ENCODE measurements at regions not wholly inside any gene's neighbourhood (a gene's known extent, or its start where the extent isn't known, plus 50 kb on each side); places are given as distances from the start of the nearest gene placed in this dataset.

GRCh38 chr17:72342627-72343527, 222.1 kb downstream of the SOX9 start:
- no peak for DNase-seq

DNA sequence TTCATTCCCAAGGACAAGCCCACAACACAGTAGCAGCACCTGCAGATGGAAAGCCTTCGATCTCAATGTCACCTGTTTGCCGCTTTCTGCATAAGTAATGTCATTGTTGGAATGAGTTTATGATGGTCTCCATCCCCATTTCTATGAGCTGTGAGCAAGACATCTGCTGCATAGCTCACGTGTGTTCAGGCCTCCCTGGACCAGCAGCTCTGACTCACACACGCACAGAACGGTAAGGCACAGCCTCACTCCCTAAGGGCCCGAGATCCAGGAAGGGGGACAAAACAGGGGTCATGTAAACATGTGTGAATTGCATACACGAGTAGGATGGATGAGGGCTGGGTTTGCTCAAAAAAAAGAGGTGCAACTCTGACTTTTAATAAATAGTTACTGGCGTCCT, 223.1 kb downstream of the SOX9 start:
- no peak for DNase-seq

- DNase-seq = no peak
Measured at GRCh38 chr17:72344613-72345012, 223.8 kb downstream of the SOX9 start.

GRCh38 chr17:72345088-72345487, 224.3 kb downstream of the SOX9 start:
- no peak for DNase-seq

DNA sequence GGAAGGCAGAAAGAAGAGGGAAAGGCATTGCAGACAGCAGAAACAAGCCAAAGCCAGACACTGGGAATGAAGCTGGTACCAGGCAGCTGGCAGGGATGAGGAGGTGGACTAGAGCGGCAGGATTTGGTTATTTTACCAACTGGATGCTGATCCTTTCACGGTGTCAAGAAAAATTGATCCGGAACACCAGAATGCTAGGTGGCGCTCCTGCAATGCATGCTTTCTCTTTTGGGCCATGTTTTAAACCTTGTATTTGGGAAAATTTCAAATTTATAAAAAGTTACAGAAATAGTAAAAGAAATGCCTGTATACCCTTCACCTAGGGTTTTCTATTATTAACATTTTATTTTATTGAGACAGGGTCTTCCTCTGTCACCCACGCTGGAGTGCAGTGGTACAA, 224.7 kb downstream of the SOX9 start:
- no peak for DNase-seq

GRCh38 chr17:72346306-72346705, 225.5 kb downstream of the SOX9 start:
- DNase-seq = no peak

GRCh38 chr17:72349011-72349410, 228.2 kb downstream of the SOX9 start:
- DNase-seq = no peak

DNA sequence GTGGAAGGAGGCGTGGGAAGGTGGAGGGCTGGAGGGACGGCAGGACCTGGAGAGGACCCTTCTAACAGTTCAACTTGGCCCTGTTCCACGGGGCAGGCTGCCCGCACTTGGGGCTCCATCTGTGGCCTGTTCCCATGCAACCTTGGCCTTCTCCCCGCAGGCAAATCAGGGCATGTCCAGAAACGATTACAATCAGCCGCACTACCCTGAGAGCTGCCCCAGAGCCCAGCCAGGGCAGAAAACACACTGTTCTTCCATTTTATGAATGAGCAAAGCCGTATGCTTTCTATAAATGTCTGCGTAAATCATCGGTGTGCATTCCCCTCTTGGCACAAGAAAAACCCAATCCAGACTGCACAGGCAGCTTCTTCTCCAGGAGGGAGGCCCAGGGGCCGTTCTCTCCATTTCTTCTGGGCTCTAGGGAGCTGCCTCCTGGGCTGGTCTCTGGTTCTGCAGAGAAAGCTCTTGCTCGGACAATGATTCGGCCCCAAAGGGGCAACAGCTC, 228.7 kb downstream of the SOX9 start:
- DNase-seq = no peak

DNA sequence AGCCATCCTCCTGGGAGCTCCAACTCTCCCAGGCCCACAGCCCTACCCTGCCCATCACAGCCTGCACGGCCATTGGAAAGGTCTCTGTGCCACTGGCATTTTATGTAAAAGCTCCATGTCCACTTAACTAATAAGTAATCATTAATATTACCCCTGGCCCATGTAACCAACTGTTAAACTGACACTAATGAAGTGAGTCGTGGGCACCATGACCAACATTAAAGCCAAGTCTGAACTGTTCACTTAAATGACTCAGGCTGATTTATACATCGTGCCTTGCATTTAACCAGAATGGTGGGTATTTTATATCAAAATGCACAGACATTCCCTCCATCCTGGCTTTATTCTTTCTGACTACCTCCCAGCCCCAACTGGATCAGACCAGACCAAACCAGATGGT, 229.3 kb downstream of the SOX9 start:
- no peak for DNase-seq

- DNase-seq = no peak
Measured at GRCh38 chr17:72351365-72351764, 230.5 kb downstream of the SOX9 start.

DNA sequence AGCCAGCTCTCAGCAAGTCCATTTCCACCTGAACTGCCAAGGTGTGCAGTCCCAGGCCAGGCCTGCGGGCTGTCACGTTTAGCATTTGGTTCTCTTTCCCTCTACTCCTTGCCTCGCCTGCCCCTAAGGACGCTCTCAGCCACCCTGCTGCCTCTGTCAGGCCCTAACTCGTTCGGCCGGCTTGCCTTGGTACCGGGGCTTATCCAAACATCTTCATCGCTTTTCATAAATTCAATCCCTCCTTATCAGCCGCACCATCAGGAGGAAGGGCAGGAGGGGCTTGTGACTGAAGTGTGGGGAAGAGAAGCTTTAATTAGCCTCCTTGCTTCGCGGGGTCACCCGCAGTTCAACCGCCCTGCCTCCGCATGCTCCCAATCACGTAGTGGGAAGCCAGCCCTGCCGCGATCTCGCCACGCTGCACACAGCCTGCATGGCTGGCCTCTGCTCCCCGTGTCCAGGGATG, 231.1 kb downstream of the SOX9 start:
- DNase-seq = no peak

DNA sequence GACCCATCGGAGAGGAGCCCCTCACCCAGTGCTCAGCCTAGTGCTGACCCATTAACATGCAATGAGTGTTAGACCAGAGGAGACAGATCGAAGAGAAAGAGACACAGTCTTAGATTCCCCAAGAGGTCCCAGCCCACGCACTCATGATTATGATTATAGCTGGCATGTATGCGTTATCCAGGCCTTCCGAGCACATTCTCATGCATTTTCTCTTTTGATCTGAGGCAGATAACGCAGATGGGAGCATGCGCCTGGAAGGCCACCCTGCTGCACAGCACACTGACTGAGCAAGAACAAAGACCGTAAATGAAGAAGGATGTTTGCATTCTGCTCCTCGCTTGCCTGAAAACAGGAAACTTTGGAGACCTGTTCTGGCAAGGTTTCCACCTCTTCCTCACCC, 232.7 kb downstream of the SOX9 start:
- DNase-seq = no peak

DNA sequence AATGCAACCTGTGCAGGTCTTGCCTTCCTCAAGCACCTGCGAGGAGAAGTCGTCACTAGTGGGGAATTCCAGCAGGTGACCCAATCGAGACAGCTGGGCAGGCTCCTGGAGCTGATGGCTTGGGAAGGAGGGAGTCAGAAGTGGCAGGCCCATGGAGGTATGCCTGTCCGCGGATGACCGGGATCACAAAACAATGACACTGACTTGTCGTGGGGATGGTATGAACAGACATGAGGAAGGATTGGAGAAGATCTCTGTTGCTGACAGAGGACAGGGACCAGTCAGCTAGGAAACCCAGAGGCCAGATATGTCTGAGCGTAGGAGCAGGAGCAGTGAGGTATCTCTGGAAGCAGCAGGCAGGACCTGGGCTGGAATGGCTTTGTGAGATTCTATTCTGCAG, 233.3 kb downstream of the SOX9 start:
- DNase-seq = no peak

GRCh38 chr17:72357764-72358365, 237.0 kb downstream of the SOX9 start:
- no peak for DNase-seq

GRCh38 chr17:72358465-72358864, 237.6 kb downstream of the SOX9 start:
- DNase-seq = no peak

DNA sequence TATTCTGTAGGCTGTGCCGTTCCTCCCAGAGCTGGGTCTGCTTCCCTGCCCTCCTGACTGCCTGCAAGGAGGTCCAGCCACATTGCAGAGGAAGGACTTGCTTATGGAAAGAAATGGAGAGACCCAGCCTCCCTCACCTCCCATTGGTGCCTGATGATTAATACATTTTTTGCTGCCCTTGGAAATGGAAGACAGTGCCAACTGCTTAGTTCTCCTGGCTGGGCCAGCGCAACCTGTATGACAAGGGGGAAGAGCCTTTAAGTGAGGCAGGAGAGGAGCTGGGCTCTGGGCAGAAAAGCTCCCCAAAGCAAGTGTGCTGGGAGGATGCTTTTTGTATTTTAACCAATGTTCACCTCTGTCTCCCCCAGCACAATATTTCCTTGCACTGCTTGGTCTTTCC, 238.5 kb downstream of the SOX9 start:
- DNase-seq = no peak

DNA sequence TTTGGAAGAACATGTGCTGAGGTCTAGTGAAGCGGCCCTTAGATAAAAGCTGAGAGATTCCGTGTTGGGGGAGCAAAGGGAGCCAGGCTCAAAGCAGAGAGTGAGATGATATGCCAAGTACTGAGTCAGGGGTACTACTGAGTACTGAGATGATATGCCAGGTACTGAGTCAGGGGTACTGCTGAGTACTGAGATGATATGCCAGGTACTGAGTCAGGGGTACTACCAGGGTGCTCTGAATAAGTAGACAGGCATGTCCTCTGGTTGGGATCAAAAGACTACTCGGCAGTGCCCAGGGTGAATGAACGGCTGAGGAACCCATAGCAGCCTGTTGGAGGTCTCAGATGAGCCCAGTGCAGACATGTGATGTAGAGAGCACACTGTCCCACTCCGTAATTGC, 239.0 kb downstream of the SOX9 start:
- DNase-seq = no peak

DNA sequence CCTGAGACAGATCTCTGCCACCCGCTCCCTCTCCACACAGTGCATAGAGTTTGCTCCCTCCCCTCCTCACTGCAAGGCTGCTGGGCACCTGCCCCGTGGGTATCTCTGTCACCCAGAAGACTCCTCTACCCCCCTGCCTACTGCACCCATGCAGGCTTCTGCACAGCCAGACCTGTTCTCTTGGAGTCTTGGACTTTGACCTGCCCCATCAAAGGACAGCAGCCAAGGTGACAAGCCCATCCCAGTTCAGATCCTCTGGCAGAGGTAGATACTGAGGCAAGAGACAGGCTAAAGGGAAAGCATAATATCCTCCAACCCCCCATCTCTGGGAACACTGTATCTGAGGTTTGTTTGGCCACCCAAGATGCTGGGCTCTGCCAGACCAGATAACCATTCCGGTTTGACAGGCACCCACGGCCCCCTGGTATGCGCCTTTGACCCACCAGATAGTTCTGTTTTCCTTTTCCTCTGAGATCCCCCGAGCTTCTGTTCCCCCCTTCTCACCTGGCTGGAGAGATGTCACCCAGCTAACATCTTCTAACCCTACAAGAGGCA, 239.6 kb downstream of the SOX9 start:
- DNase-seq = no peak

GRCh38 chr17:72361892-72362291, 241.1 kb downstream of the SOX9 start:
- DNase-seq = no peak

GRCh38 chr17:72362376-72363088, 241.7 kb downstream of the SOX9 start:
- no peak for DNase-seq

DNA sequence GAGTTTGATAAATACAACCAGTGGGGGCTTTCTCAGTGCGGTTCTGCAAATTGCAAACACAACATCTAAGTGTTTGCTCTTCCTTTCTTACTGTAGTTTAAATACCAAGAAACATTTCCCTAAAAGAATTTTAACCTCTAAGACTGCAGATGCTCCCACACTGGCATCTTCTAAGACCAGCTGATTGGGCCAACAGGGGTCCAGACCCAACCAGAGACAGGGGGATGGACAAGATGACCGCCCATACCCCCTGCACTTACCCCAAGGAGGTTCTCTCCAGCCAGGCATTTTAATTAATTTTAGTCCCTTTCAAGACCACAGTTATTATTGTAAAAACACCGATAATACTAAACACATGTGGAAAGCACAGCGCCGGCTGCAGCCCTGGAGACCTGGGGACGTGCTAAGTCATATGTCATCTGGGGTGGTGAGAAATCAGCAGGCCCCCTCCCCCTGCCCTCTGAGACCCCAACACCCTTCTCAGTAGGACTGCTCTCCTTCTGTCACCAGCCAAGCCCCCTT, 242.3 kb downstream of the SOX9 start:
- no peak for DNase-seq

DNA sequence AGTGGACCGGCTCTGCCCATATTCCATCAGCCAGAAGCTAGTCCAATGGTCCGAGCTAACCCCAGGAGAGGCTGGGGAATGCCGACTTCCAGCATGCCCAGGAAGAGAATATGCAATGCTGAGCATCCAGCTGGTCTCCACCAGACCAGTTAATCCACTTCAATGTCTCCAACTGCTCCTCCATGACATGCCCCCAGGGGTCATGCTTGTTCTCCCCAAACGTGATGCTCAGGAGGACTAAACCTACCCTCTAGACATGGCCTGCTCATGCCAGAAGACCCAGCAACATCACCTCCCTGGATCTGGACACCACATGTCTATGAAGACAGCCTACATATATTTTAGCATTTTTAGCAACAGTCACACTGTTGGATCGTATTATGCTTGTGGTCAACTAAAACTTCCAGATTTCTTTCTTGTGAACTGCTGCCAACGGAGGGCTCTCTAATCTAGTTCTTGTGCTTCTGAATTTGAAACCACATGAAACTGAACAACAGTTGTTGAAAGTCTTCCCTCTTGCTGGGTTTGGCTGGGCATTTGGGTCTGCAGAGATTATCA, 245.1 kb downstream of the SOX9 start:
- no peak for DNase-seq

All from skin of body (tissue), 1 donor.